MCF 10A (cell line): ENCODE measurements at regions not wholly inside any gene's neighbourhood (a gene's known extent, or its start where the extent isn't known, plus 50 kb on each side); places are given as distances from the start of the nearest gene placed in this dataset.

ENCODE experiments used
- BruUV-seq: library from RNA; stranded (reverse); fragments of 400-500 nt; replicated peaks from 2 replicates; lab custom pipeline; 2021; lab: Mats Ljungman, UMichigan
- CTCF ChIA-PET: fragments of 300-600 bp; sonication (Branson Sonifier 250); formaldehyde crosslinking; extraction: SDS; loops from one replicate; lab custom pipeline; 2021; ENCODE audit warnings: antibody characterized with exemption, inconsistent platforms; lab: Yijun Ruan, JAX
- POLR2A ChIA-PET: fragments of 300-600, 350-650 bp; sonication (Branson Sonifier 250); formaldehyde crosslinking; extraction: SDS; loops from one replicate; lab custom pipeline; 2020; ENCODE audit warnings: antibody characterized with exemption, inconsistent platforms; lab: Yijun Ruan, JAX
- DNase-seq: peaks from one replicate; pipeline ENCODE4 v3.0.0-alpha.2; 2018; ENCODE audit not compliant: unreplicated experiment
- H3K27ac Mint-ChIP-seq: one replicate; pipeline ENCODE4 v1.8.0; 2022; ENCODE audit warnings: mild to moderate bottlenecking, low read depth, mixed read lengths; ENCODE audit not compliant: unreplicated experiment
- H3K27me3 Mint-ChIP-seq: one replicate; pipeline ENCODE4 v1.8.0; 2022; ENCODE audit warnings: mixed read lengths; ENCODE audit not compliant: insufficient read depth, unreplicated experiment
- H3K36me3 Mint-ChIP-seq: one replicate; pipeline ENCODE4 v1.8.0; 2022; ENCODE audit warnings: mild to moderate bottlenecking, moderate library complexity, mixed read lengths; ENCODE audit not compliant: insufficient read depth, unreplicated experiment
- H3K4me1 Mint-ChIP-seq: one replicate; pipeline ENCODE4 v1.8.0; 2022; ENCODE audit warnings: mixed read lengths; ENCODE audit not compliant: insufficient read depth, unreplicated experiment
- H3K4me3 Mint-ChIP-seq: one replicate; pipeline ENCODE4 v1.8.0; 2022; ENCODE audit warnings: mild to moderate bottlenecking, moderate library complexity, mixed read lengths; ENCODE audit not compliant: unreplicated experiment
- H3K9me3 Mint-ChIP-seq: one replicate; pipeline ENCODE4 v1.8.0; 2022; ENCODE audit warnings: mixed read lengths; ENCODE audit not compliant: unreplicated experiment
- intact Hi-C: fragments of 100-400 bp; cut with micrococcal nuclease; formaldehyde crosslinking; loops from 2 replicates; pipeline ENCODE4 v1.14.1; 2022
- TF ChIP-seq, protein P1 (sequence below): fragments of 200-600 bp; IDR thresholded peaks from one replicate; pipeline ENCODE4 v1.8.0; 2022; ENCODE audit warnings: antibody characterized with exemption, mild to moderate bottlenecking; ENCODE audit not compliant: unreplicated experiment

DNA sequence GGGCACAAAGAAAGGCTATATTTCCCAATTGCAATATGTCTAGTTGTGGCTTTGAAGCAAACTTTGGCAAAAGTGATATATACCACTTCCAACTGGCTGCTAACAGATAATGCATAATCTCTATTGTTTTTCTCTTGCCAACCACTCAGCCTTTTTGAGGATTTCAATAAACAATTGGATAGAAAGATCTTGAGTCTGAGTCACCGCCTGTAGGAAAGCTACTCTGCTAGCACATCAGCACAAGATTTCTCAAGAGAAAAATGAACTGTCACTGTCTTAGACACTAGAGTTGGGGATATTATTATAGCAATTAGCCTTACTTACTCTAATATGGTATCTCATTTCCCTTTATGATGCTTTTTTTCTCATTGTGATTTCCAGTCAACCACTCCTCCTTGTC is 119.7 kb downstream of the SST start:
- TF ChIP-seq, protein P1, sequence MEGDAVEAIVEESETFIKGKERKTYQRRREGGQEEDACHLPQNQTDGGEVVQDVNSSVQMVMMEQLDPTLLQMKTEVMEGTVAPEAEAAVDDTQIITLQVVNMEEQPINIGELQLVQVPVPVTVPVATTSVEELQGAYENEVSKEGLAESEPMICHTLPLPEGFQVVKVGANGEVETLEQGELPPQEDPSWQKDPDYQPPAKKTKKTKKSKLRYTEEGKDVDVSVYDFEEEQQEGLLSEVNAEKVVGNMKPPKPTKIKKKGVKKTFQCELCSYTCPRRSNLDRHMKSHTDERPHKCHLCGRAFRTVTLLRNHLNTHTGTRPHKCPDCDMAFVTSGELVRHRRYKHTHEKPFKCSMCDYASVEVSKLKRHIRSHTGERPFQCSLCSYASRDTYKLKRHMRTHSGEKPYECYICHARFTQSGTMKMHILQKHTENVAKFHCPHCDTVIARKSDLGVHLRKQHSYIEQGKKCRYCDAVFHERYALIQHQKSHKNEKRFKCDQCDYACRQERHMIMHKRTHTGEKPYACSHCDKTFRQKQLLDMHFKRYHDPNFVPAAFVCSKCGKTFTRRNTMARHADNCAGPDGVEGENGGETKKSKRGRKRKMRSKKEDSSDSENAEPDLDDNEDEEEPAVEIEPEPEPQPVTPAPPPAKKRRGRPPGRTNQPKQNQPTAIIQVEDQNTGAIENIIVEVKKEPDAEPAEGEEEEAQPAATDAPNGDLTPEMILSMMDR: no peak
- DNase-seq: peak; percentile 30
- no peaks in the 10 kb centered on the region for H3K9me3 Mint-ChIP-seq
- H3K27me3 Mint-ChIP-seq: peaks cover 83% of the 10 kb centered on the region
- no peak overlapping the region for H3K27ac Mint-ChIP-seq
- H3K4me3 Mint-ChIP-seq: no peak overlapping the region
- POLR2A ChIA-PET: interaction anchor here (0.6 to 1.3 kb wide), 2 partner anchors 11 to 12 kb away, joined by 3 read pairs; no protein-coding TSS in a partner anchor
- peaks cover 6% of the 10 kb centered on the region for H3K4me1 Mint-ChIP-seq
- H3K36me3 Mint-ChIP-seq: peaks cover under 1% of the 10 kb centered on the region
- intact Hi-C loops: no loop called here
- no TSS peak for BruUV-seq
- CTCF ChIA-PET: interaction anchor here (0.5 kb wide), 1 partner anchor 328 kb away, joined by 3 read pairs; no protein-coding TSS in a partner anchor

DNA sequence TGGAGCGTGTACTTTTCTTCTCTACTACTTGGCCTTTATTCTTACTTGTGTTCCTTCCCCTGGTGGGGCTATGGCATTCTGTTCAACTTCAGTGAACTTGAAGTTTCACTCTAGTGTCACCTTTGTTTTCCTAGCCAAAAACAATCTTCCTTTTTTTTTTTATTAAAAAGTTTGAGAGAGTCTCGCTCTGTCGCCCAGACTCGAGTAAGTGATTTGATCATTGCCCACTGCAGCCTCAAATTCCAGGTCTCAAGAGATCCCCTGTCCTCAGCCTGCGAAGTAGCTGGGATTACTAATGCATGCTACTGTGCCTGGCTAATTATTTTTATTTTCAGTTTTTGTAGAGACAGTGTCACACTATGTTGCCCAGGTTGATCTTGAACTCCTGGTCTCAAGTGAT is 124.8 kb downstream of the SST start:
- H3K4me3 Mint-ChIP-seq: no peak overlapping the region
- no peaks in the 10 kb centered on the region for H3K9me3 Mint-ChIP-seq
- H3K27ac Mint-ChIP-seq: no peak overlapping the region
- H3K36me3 Mint-ChIP-seq: peaks cover 5% of the 10 kb centered on the region
- TF ChIP-seq, protein P1: no peak
- peaks cover 58% of the 10 kb centered on the region for H3K27me3 Mint-ChIP-seq
- ChIA-PET POLR2A (no interaction called here), CTCF (no interaction called here)
- intact Hi-C loops: no loop called here
- no TSS peak for BruUV-seq
- H3K4me1 Mint-ChIP-seq: no peaks in the 10 kb centered on the region
- no peak for DNase-seq

DNA sequence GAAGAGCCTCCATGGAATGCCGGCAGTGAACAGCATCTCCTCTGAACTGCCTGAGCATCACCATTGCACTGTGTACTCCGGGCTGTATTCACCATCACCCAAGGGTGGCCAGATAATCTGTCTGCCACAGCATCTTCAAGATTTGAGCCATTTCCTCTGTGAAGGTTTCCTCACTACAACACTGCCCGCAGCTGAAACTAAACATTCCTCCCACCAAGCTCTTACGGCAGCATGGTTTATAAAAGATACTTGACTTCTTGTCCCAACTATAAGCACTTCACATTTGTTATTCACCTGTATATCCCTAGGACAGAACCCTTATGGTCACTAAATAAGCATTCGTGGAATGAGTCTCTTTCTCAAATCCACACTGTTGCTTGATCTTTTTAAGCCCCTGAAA is 125.9 kb downstream of the SST start:
- H3K9me3 Mint-ChIP-seq: no peaks in the 10 kb centered on the region
- CTCF ChIA-PET: no interaction called here
- TF ChIP-seq, protein P1: no peak

DNA sequence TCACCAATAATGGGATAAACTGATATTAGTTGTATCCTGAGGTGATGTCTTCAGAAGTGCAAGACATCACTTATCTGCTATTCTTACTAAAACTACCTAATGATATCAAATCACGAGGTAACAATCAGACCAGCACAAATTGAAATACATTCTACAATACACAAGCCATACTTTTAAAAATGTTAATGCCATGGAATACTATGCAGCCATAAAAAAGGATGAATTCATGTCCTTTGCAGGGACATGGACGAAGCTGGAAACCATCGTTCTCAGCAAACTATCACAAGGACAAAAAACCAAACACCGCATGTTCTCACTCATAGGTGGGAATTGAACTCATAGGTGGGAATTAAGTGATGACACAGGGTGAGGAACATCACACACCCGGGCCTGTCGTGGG is 129.3 kb downstream of the SST start:
- Mint-ChIP-seq H3K27me3 (peaks cover 44% of the 10 kb centered on the region), H3K9me3 (no peaks in the 10 kb centered on the region), H3K4me3 (no peak overlapping the region), H3K27ac (no peak overlapping the region), H3K4me1 (no peaks in the 10 kb centered on the region), H3K36me3 (peaks cover 5% of the 10 kb centered on the region)
- DNase-seq: no peak
- BruUV-seq: no TSS peak
- intact Hi-C loops: no loop called here
- ChIA-PET POLR2A (no interaction called here), CTCF (no interaction called here)
- TF ChIP-seq, protein P1: no peak

More for the DNA sequence above, 125.9 kb downstream of the SST start:
- BruUV-seq: no TSS peak
- intact Hi-C loops: no loop called here
- Mint-ChIP-seq H3K27me3 (peaks cover 58% of the 10 kb centered on the region), H3K27ac (no peak overlapping the region), H3K4me3 (no peak overlapping the region), H3K4me1 (no peaks in the 10 kb centered on the region), H3K36me3 (peaks cover 5% of the 10 kb centered on the region)
- no peak for DNase-seq
- POLR2A ChIA-PET: interaction anchor here (1.1 kb wide), 1 partner anchor 28 kb away, joined by 3 read pairs; no protein-coding TSS in a partner anchor
